ENCODE measurements at regions not wholly inside any gene's neighbourhood (a gene's known extent, or its start where the extent isn't known, plus 50 kb on each side); places are given as distances from the start of the nearest gene placed in this dataset.

DNA sequence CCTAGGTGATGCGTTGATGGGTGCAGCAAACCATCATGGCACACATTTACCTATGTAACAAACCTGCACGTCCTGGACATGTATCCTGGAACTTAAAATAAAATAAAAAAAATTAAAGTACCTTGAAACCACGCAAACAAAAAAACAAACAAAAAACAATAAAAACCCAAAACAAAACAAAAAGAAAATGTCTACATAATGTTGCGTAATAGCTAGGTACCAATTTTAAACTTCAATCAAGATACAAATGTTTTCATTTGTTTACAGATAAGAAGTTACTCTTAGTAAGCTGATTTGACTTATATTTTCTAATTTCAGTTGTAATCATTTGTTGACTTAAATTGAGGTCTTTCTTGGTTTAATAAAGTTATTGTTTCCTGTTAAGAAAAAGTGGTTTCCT, 349.6 kb upstream of the KCNMB2 start:
- TF ChIP-seq ESRRG (CRISPR knock-in tag; IDR thresholded peaks at IDR 0.05): no peak
- TF ChIP-seq, protein P1, sequence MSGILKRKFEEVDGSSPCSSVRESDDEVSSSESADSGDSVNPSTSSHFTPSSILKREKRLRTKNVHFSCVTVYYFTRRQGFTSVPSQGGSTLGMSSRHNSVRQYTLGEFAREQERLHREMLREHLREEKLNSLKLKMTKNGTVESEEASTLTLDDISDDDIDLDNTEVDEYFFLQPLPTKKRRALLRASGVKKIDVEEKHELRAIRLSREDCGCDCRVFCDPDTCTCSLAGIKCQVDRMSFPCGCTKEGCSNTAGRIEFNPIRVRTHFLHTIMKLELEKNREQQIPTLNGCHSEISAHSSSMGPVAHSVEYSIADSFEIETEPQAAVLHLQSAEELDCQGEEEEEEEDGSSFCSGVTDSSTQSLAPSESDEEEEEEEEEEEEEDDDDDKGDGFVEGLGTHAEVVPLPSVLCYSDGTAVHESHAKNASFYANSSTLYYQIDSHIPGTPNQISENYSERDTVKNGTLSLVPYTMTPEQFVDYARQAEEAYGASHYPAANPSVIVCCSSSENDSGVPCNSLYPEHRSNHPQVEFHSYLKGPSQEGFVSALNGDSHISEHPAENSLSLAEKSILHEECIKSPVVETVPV (CRISPR knock-in tag; IDR thresholded peaks at IDR 0.05): no peak

All from SK-N-SH treated with all-trans-retinoic acid at 6 μM for 48 hours (cell line).